ENCODE measurements at regions not wholly inside any gene's neighbourhood (a gene's known extent, or its start where the extent isn't known, plus 50 kb on each side); places are given as distances from the start of the nearest gene placed in this dataset.
A peak's percentile ranks its signal among the peaks of the same experiment; 100 is the strongest.

DNA sequence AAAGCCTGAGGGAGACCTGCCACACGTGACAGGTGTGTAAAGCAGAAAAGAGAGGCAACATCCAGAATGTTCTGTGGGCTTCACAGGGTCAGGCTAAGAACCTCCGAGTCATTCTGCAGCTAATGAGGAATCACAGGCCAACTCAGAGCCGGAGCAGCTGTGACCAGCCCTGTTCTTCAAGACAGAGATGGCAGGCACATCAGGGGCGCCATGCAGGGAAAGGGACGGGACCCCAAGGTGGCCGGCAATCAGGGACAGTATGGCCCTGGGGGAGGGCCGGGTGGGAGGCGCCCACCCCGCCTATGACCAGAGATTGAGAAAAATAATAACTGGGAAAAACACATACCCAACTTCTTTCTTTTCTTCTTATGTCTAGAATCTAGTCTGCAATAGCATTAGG is 316.7 kb upstream of the SALL3 start:
- no peak overlapping the region for H3K4me3 ChIP-seq (ENCODE audit: control insufficient read depth in 1 of 2, extremely low read depth in 1 of 2, low read length in 1 of 2)
- no peaks in the 10 kb centered on the region for H3K9me3 ChIP-seq
- H3K27me3 Mint-ChIP-seq = peaks cover 7 to 8% of the 10 kb centered on the region in 2 donors
- ATAC-seq (replicated peaks in 1 of 4) = no peak
- H3K36me3 ChIP-seq (ENCODE audit: control insufficient read depth in 2 of 2, extremely low read depth in 1 of 2, insufficient read depth in 1 of 2, low read length in 1 of 2) = no peaks in the 10 kb centered on the region
- 78% methylated on average over 4 of the region's 9 CpGs for WGBS (ENCODE audit: insufficient coverage)
- no peak for DNase-seq
- H3K27ac Mint-ChIP-seq = no peak overlapping the region
- H3K27ac ChIP-seq (ENCODE audit: low read length) = no peak overlapping the region
- H3K36me3 Mint-ChIP-seq = no peaks in the 10 kb centered on the region
- H3K4me1 ChIP-seq (ENCODE audit: control insufficient read depth in 1 of 2, extremely low read depth in 1 of 2, insufficient read depth in 2 of 2, low read length in 2 of 2) = no peaks in the 10 kb centered on the region
- H3K27me3 ChIP-seq (replicated peaks in 1 of 2; ENCODE audit: control insufficient read depth in 2 of 2, extremely low read depth in 1 of 2, insufficient read depth in 2 of 2, low read length in 1 of 2) = peaks cover 0 to 19% of the 10 kb centered on the region in 2 experiments
- ChIA-PET CTCF (interaction anchor here in 1 of 2 donors (0.6 kb wide), 1 partner anchor 67 kb away, joined by 3 read pairs; no protein-coding TSS in a partner anchor), POLR2A (no interaction called here)
- H3K4me1 Mint-ChIP-seq = peaks cover 0 to 9% (median 0%) of the 10 kb centered on the region in 3 donors
- H3K4me3 Mint-ChIP-seq = no peak overlapping the region
- H3K9me3 Mint-ChIP-seq = no peaks in the 10 kb centered on the region

DNA sequence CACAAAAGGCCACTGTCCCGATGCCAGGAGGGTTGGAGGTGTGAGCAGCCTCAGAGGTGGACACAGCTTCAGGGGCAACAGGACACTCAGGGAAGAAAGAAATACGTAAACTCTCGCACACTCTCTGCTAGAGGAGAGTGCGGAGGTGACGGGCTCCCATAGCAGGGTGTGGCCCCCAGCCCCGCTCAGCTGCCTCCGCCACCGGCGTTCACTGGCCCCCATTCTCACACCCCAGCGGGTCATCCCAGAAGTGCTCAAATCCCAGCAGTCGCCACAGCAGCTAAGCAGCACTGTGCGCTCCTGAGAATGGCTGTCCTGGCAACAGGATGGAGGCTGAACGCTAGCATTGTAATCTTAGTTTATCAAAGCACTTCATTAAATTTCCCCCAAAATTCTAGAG is 315.6 kb upstream of the SALL3 start:
- Histone ChIP-seq H3K9me3 (no peaks in the 10 kb centered on the region), H3K27ac (ENCODE audit: low read length) (no peak overlapping the region), H3K27me3 (replicated peaks in 1 of 2; ENCODE audit: control insufficient read depth in 2 of 2, extremely low read depth in 1 of 2, insufficient read depth in 2 of 2, low read length in 1 of 2) (peaks cover 0 to 15% of the 10 kb centered on the region in 2 experiments), H3K4me1 (ENCODE audit: control insufficient read depth in 1 of 2, extremely low read depth in 1 of 2, insufficient read depth in 2 of 2, low read length in 2 of 2) (no peaks in the 10 kb centered on the region), H3K36me3 (ENCODE audit: control insufficient read depth in 2 of 2, extremely low read depth in 1 of 2, insufficient read depth in 1 of 2, low read length in 1 of 2) (no peaks in the 10 kb centered on the region), H3K4me3 (ENCODE audit: control insufficient read depth in 1 of 2, extremely low read depth in 1 of 2, low read length in 1 of 2) (no peak overlapping the region)
- H3K27ac Mint-ChIP-seq = no peak overlapping the region
- H3K27me3 Mint-ChIP-seq = peaks cover 7 to 8% of the 10 kb centered on the region in 2 donors
- H3K4me3 Mint-ChIP-seq = no peak overlapping the region
- 100% methylated on average over 5 of the region's 13 CpGs for WGBS (ENCODE audit: insufficient coverage)
- no peaks in the 10 kb centered on the region for H3K36me3 Mint-ChIP-seq
- CTCF ChIA-PET = no interaction called here
- ATAC-seq (replicated peaks in 1 of 4) = no peak
- H3K9me3 Mint-ChIP-seq = no peaks in the 10 kb centered on the region
- H3K4me1 Mint-ChIP-seq = peaks cover 0 to 9% (median 0%) of the 10 kb centered on the region in 3 donors
- POLR2A ChIA-PET = no interaction called here
- no peak for DNase-seq

- no CpG with 5 or more reads among the region's 5 CpGs for WGBS (ENCODE audit: insufficient coverage)
Measured at GRCh38 chr18:78664848-78665247, 314.8 kb upstream of the SALL3 start.

GRCh38 chr18:78665644-78666043 is 314.0 kb upstream of the SALL3 start:
- Mint-ChIP-seq H3K9me3 (no peaks in the 10 kb centered on the region), H3K27ac (no peak overlapping the region), H3K4me1 (peaks cover 0 to 3% (median 0%) of the 10 kb centered on the region in 3 donors), H3K27me3 (peaks cover 1 to 5% of the 10 kb centered on the region in 2 donors), H3K4me3 (no peak overlapping the region), H3K36me3 (no peaks in the 10 kb centered on the region)
- CTCF ChIA-PET = no interaction called here
- no peak overlapping the region for H3K4me3 ChIP-seq (ENCODE audit: control insufficient read depth in 1 of 2, extremely low read depth in 1 of 2, low read length in 1 of 2)
- ATAC-seq (replicated peaks in 1 of 4) (no peak), DNase-seq (peak in 1 of 35 experiments; percentile 11)
- no peaks in the 10 kb centered on the region for H3K36me3 ChIP-seq (ENCODE audit: control insufficient read depth in 2 of 2, extremely low read depth in 1 of 2, insufficient read depth in 1 of 2, low read length in 1 of 2)
- POLR2A ChIA-PET = no interaction called here
- WGBS (ENCODE audit: insufficient coverage) = 66% methylated on average over 2 of the region's 10 CpGs
- no peaks in the 10 kb centered on the region for H3K4me1 ChIP-seq (ENCODE audit: control insufficient read depth in 1 of 2, extremely low read depth in 1 of 2, insufficient read depth in 2 of 2, low read length in 2 of 2)
- no peak overlapping the region for H3K27ac ChIP-seq (ENCODE audit: low read length)
- H3K27me3 ChIP-seq (replicated peaks in 1 of 2; ENCODE audit: control insufficient read depth in 2 of 2, extremely low read depth in 1 of 2, insufficient read depth in 2 of 2, low read length in 1 of 2) = peaks cover 0 to 1% of the 10 kb centered on the region in 2 experiments
- H3K9me3 ChIP-seq = no peaks in the 10 kb centered on the region

More at GRCh38 chr18:78664848-78665247, 314.8 kb upstream of the SALL3 start:
- ChIA-PET CTCF (no interaction called here), POLR2A (no interaction called here)
- H3K4me1 ChIP-seq (ENCODE audit: control insufficient read depth in 1 of 2, extremely low read depth in 1 of 2, insufficient read depth in 2 of 2, low read length in 2 of 2) = no peaks in the 10 kb centered on the region
- H3K4me3 Mint-ChIP-seq = no peak overlapping the region
- peaks cover 7 to 8% of the 10 kb centered on the region in 2 donors for H3K27me3 Mint-ChIP-seq
- no peaks in the 10 kb centered on the region for H3K36me3 ChIP-seq (ENCODE audit: control insufficient read depth in 2 of 2, extremely low read depth in 1 of 2, insufficient read depth in 1 of 2, low read length in 1 of 2)
- no peak for DNase-seq
- no peaks in the 10 kb centered on the region for H3K36me3 Mint-ChIP-seq
- H3K4me3 ChIP-seq (ENCODE audit: control insufficient read depth in 1 of 2, extremely low read depth in 1 of 2, low read length in 1 of 2) = no peak overlapping the region
- no peak overlapping the region for H3K27ac ChIP-seq (ENCODE audit: low read length)
- ATAC-seq (replicated peaks in 1 of 4) = no peak
- no peaks in the 10 kb centered on the region for H3K9me3 ChIP-seq
- no peak overlapping the region for H3K27ac Mint-ChIP-seq
- H3K9me3 Mint-ChIP-seq = no peaks in the 10 kb centered on the region
- peaks cover 0 to 9% (median 0%) of the 10 kb centered on the region in 3 donors for H3K4me1 Mint-ChIP-seq
- H3K27me3 ChIP-seq (replicated peaks in 1 of 2; ENCODE audit: control insufficient read depth in 2 of 2, extremely low read depth in 1 of 2, insufficient read depth in 2 of 2, low read length in 1 of 2) = peaks cover 0 to 7% of the 10 kb centered on the region in 2 experiments

DNA sequence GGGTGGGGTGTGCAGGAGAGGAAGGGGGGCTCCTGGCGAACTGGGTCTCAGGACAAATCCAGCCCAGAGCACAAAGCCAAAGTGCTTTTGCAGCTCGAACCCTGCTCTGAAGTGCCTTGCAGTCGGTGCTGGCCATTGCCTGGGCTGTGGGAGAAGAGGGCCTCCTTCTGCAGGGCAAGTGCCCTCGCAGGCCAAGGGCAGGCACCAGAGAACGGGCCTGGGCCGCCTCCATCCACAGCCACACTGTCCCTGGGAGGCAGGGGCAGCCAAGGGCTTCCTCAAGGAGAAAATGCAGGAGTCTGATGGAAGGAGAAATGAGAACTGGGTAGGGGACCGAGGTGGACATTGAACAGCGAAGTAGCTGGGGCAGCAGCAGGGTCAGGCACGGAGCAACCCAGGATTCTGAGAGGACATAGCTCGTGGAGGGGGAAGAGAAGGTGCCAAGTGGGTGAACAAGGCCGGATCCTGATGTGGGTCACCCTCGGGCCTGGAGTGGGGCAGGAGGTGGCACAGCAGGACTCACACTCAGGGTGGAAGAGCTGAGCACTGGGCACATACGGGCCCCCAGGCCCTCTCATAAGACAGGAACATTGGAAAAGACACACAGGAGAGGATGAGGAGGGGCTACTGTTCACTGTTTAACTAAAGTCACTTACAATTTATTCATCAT is 312.8 kb upstream of the SALL3 start:
- POLR2A ChIA-PET = no interaction called here
- ATAC-seq (replicated peaks in 1 of 4) (no peak), DNase-seq (no peak)
- no peaks in the 10 kb centered on the region for H3K9me3 ChIP-seq
- H3K4me1 ChIP-seq (ENCODE audit: control insufficient read depth in 1 of 2, extremely low read depth in 1 of 2, insufficient read depth in 2 of 2, low read length in 2 of 2) = no peaks in the 10 kb centered on the region
- no peak overlapping the region for H3K4me3 Mint-ChIP-seq
- H3K9me3 Mint-ChIP-seq = no peaks in the 10 kb centered on the region
- CTCF ChIA-PET = no interaction called here
- H3K36me3 Mint-ChIP-seq = no peaks in the 10 kb centered on the region
- H3K4me3 ChIP-seq (ENCODE audit: control insufficient read depth in 1 of 2, extremely low read depth in 1 of 2, low read length in 1 of 2) = no peak overlapping the region
- H3K4me1 Mint-ChIP-seq = no peaks in the 10 kb centered on the region
- H3K27ac Mint-ChIP-seq = peak overlapping the region in 1 of 2 donors; percentile 34
- WGBS (ENCODE audit: insufficient coverage) = 87% methylated on average over 9 of the region's 13 CpGs
- H3K27me3 Mint-ChIP-seq = no peaks in the 10 kb centered on the region
- no peaks in the 10 kb centered on the region for H3K36me3 ChIP-seq (ENCODE audit: control insufficient read depth in 2 of 2, extremely low read depth in 1 of 2, insufficient read depth in 1 of 2, low read length in 1 of 2)
- H3K27me3 ChIP-seq (replicated peaks in 1 of 2; ENCODE audit: control insufficient read depth in 2 of 2, extremely low read depth in 1 of 2, insufficient read depth in 2 of 2, low read length in 1 of 2) = peaks cover 0 to 4% of the 10 kb centered on the region in 2 experiments
- H3K27ac ChIP-seq (ENCODE audit: low read length) = no peak overlapping the region

- ATAC-seq (replicated peaks in 1 of 4) = no peak
- DNase-seq = no peak
- Mint-ChIP-seq H3K27me3 (no peaks in the 10 kb centered on the region), H3K27ac (no peak overlapping the region), H3K4me3 (no peak overlapping the region), H3K4me1 (no peaks in the 10 kb centered on the region), H3K9me3 (no peaks in the 10 kb centered on the region), H3K36me3 (no peaks in the 10 kb centered on the region)
- H3K4me3 ChIP-seq (ENCODE audit: control insufficient read depth in 1 of 2, extremely low read depth in 1 of 2, low read length in 1 of 2) = no peak overlapping the region
- H3K27me3 ChIP-seq (replicated peaks in 1 of 2; ENCODE audit: control insufficient read depth in 2 of 2, extremely low read depth in 1 of 2, insufficient read depth in 2 of 2, low read length in 1 of 2) = peaks cover 0 to 4% of the 10 kb centered on the region in 2 experiments
- H3K4me1 ChIP-seq (ENCODE audit: control insufficient read depth in 1 of 2, extremely low read depth in 1 of 2, insufficient read depth in 2 of 2, low read length in 2 of 2) = no peaks in the 10 kb centered on the region
- no peaks in the 10 kb centered on the region for H3K9me3 ChIP-seq
- H3K36me3 ChIP-seq (ENCODE audit: control insufficient read depth in 2 of 2, extremely low read depth in 1 of 2, insufficient read depth in 1 of 2, low read length in 1 of 2) = no peaks in the 10 kb centered on the region
- POLR2A ChIA-PET = no interaction called here
- CTCF ChIA-PET = interaction anchor here in 1 of 2 donors (1.0 kb wide), 1 partner anchor 23 kb away, joined by 3 read pairs; no protein-coding TSS in a partner anchor
- 70% methylated on average over 7 of the region's 14 CpGs for WGBS (ENCODE audit: insufficient coverage)
- no peak overlapping the region for H3K27ac ChIP-seq (ENCODE audit: low read length)
Measured at GRCh38 chr18:78670778-78671391, 308.7 kb upstream of the SALL3 start.
